HL-60 (cell line): ENCODE measurements at regions not wholly inside any gene's neighbourhood (a gene's known extent, or its start where the extent isn't known, plus 50 kb on each side); places are given as distances from the start of the nearest gene placed in this dataset.

ENCODE experiments used
- DNase-seq, 2 experiments: peaks; one replicate each; pipeline ENCODE4 v3.0.0-alpha.2; 2010 to 2020; ENCODE audit warnings: low read depth in 1 of 2, low spot score in 1 of 2
- H3K27ac ChIP-seq: fragments of 250-450 bp; sonication (Bioruptor Pico); replicated peaks from 2 replicates; pipeline ENCODE4 v1.5.1; 2020; ENCODE audit warnings: mild to moderate bottlenecking, moderate library complexity
- H3K27me3 ChIP-seq: fragments of 250-450 bp; sonication (Bioruptor Pico); 2 replicates; pipeline ENCODE4 v1.5.1; 2021; ENCODE audit warnings: mild to moderate bottlenecking, moderate library complexity; ENCODE audit not compliant: insufficient read depth, poor library complexity, severe bottlenecking
- H3K4me3 ChIP-seq: replicated peaks from 2 replicates; pipeline ENCODE4 v1.5.1; 2011; ENCODE audit warnings: mild to moderate bottlenecking, control low read depth, low read length; ENCODE audit not compliant: insufficient read depth
- CTCF ChIP-seq: IDR thresholded peaks from one replicate; pipeline ENCODE4 v1.5.1; 2011; ENCODE audit warnings: low read length, control low read depth, inconsistent platforms; ENCODE audit not compliant: insufficient read depth
- GABPA ChIP-seq: IDR thresholded peaks from 2 replicates; pipeline ENCODE4 v1.6.1; 2012; ENCODE audit warnings: low read depth
- POLR2AphosphoS5 ChIP-seq: IDR thresholded peaks from 2 replicates; pipeline ENCODE4 v1.6.1; 2012; ENCODE audit warnings: low read depth
- REST ChIP-seq: IDR thresholded peaks from 2 replicates; pipeline ENCODE4 v1.6.1; 2012; ENCODE audit warnings: low read depth; ENCODE audit not compliant: insufficient replicate concordance
- SPI1 ChIP-seq: IDR thresholded peaks from 2 replicates; pipeline ENCODE4 v1.6.1; 2012; ENCODE audit warnings: low read depth, mild to moderate bottlenecking, borderline replicate concordance

GRCh38 chr6:114436691-114437090 is 93.9 kb upstream of the HS3ST5 start:
- Histone ChIP-seq H3K4me3 (no peak overlapping the region), H3K27me3 (no peaks in the 10 kb centered on the region), H3K27ac (no peak overlapping the region)
- DNase-seq, result no peak
- no peak for TF ChIP-seq POLR2AphosphoS5
- TF ChIP-seq SPI1, result no peak
- no peak for TF ChIP-seq CTCF
- no peak for TF ChIP-seq GABPA
- no peak for TF ChIP-seq REST

GRCh38 chr6:114435985-114436384 is 93.2 kb upstream of the HS3ST5 start:
- Histone ChIP-seq H3K4me3 (no peak overlapping the region), H3K27me3 (no peaks in the 10 kb centered on the region), H3K27ac (no peak overlapping the region)
- TF ChIP-seq REST (no peak), CTCF (no peak), SPI1 (no peak), GABPA (no peak), POLR2AphosphoS5 (no peak)
- DNase-seq, result no peak

GRCh38 chr6:114432400-114432799 is 89.6 kb upstream of the HS3ST5 start:
- no peak overlapping the region for H3K27ac ChIP-seq
- DNase-seq, result no peak
- H3K27me3 ChIP-seq, result no peaks in the 10 kb centered on the region
- TF ChIP-seq REST (peak; percentile 87), POLR2AphosphoS5 (no peak)
- H3K4me3 ChIP-seq, result no peak overlapping the region

GRCh38 chr6:114431641-114432040 is 88.8 kb upstream of the HS3ST5 start:
- Histone ChIP-seq H3K4me3 (no peak overlapping the region), H3K27me3 (no peaks in the 10 kb centered on the region), H3K27ac (no peak overlapping the region)
- DNase-seq, result no peak
- TF ChIP-seq GABPA, result no peak
